GM18502 (cell line): ENCODE measurements at regions not wholly inside any gene's neighbourhood (a gene's known extent, or its start where the extent isn't known, plus 50 kb on each side); places are given as distances from the start of the nearest gene placed in this dataset.

Source experiments
- ATAC-seq: cut with Tn5 transposase; IDR thresholded peaks from one replicate; pipeline ENCODE4 v1.9.1; 2021; ENCODE audit warnings: mild to moderate bottlenecking; ENCODE audit not compliant: unreplicated experiment, poor library complexity

- ATAC-seq = no peak
These were observed 279.8 kb downstream of the BCOR start for GRCh38 chrX:39817754-39818470.

GRCh38 chrX:39818750-39819149, 279.0 kb downstream of the BCOR start:
- no peak for ATAC-seq

- no peak for ATAC-seq
These were observed 277.6 kb downstream of the BCOR start for GRCh38 chrX:39819921-39820849.

GRCh38 chrX:39820938-39821708, 276.6 kb downstream of the BCOR start:
- no peak for ATAC-seq

GRCh38 chrX:39821709-39822095, 276.1 kb downstream of the BCOR start:
- ATAC-seq = no peak

- no peak for ATAC-seq
These were observed 275.5 kb downstream of the BCOR start for GRCh38 chrX:39822133-39822748.

- ATAC-seq = no peak
These were observed 274.3 kb downstream of the BCOR start for GRCh38 chrX:39823424-39823823.

- ATAC-seq = no peak
These were observed 273.9 kb downstream of the BCOR start for GRCh38 chrX:39823854-39824253.

- no peak for ATAC-seq
These were observed 270.8 kb downstream of the BCOR start for GRCh38 chrX:39826813-39827543.

- ATAC-seq = peak; percentile 76
These were observed 269.8 kb downstream of the BCOR start for GRCh38 chrX:39827951-39828350.

GRCh38 chrX:39828971-39829370, 268.8 kb downstream of the BCOR start:
- ATAC-seq = no peak

- no peak for ATAC-seq
These were observed 267.8 kb downstream of the BCOR start for GRCh38 chrX:39829965-39830364.

GRCh38 chrX:39830414-39830813, 267.3 kb downstream of the BCOR start:
- ATAC-seq = no peak

- no peak for ATAC-seq
These were observed 265.5 kb downstream of the BCOR start for GRCh38 chrX:39832211-39832610.

GRCh38 chrX:39834600-39834999, 263.2 kb downstream of the BCOR start:
- ATAC-seq = no peak

GRCh38 chrX:39835241-39835640, 262.5 kb downstream of the BCOR start:
- no peak for ATAC-seq

GRCh38 chrX:39835776-39836175, 262.0 kb downstream of the BCOR start:
- ATAC-seq = no peak

- no peak for ATAC-seq
These were observed 260.8 kb downstream of the BCOR start for GRCh38 chrX:39836802-39837420.

GRCh38 chrX:39837688-39838087, 260.1 kb downstream of the BCOR start:
- ATAC-seq = no peak
